PC-3 (cell line): ENCODE measurements at regions not wholly inside any gene's neighbourhood (a gene's known extent, or its start where the extent isn't known, plus 50 kb on each side); places are given as distances from the start of the nearest gene placed in this dataset.

ENCODE experiments used
- ATAC-seq: fragments of 200-7000 bp; cut with Tn5 transposase; 2 replicates; pipeline ENCODE4 v1.9.1; 2020; ENCODE audit warnings: mild to moderate bottlenecking, moderate library complexity
- BruUV-seq: library from RNA; stranded (reverse); fragments of 400-500 nt; replicated peaks from 2 replicates; lab custom pipeline; 2021; lab: Mats Ljungman, UMichigan
- CTCF ChIA-PET: fragments of 300-600 bp; sonication (Branson Sonifier 250); formaldehyde crosslinking; loops from one replicate; lab custom pipeline; 2022; ENCODE audit warnings: antibody characterized with exemption; lab: Charles Lee
- POLR2A ChIA-PET: fragments of 300-600 bp; sonication (Branson Sonifier 250); formaldehyde crosslinking; loops from one replicate; lab custom pipeline; 2022; ENCODE audit warnings: antibody characterized with exemption; ENCODE audit not compliant: unreplicated experiment; lab: Charles Lee
- DNase-seq: peaks from one replicate; pipeline ENCODE4 v3.0.0-alpha.2; 2015
- H2AFZ ChIP-seq: fragments of 300-600 bp; sonication (generic); 2 replicates; pipeline ENCODE4 v1.6.0; 2016; ENCODE audit warnings: antibody characterized with exemption, low read length
- H3F3A ChIP-seq: fragments of 300-600 bp; sonication (generic); one replicate; pipeline ENCODE4 v1.6.0; 2017; ENCODE audit warnings: antibody characterized with exemption, low read length, control low read depth, mild to moderate bottlenecking; ENCODE audit not compliant: unreplicated experiment
- H3K27ac ChIP-seq: fragments of 300-600 bp; sonication (generic); 2 replicates; pipeline ENCODE4 v1.5.1; 2016; ENCODE audit warnings: mild to moderate bottlenecking, low read length
- H3K27me3 ChIP-seq: fragments of 300-600 bp; sonication (generic); 2 replicates; pipeline ENCODE4 v1.6.1; 2016; ENCODE audit warnings: low read length, mixed read lengths
- H3K36me3 ChIP-seq: fragments of 300-600 bp; sonication (generic); 2 replicates; pipeline ENCODE4 v1.6.1; 2016; ENCODE audit warnings: low read depth, mixed run types, low read length, mixed read lengths
- H3K4me1 ChIP-seq: fragments of 300-600 bp; sonication (generic); 2 replicates; pipeline ENCODE4 v1.5.1; 2016; ENCODE audit warnings: low read length; ENCODE audit not compliant: insufficient read depth
- H3K4me2 ChIP-seq: fragments of 300-600 bp; sonication (generic); 2 replicates; pipeline ENCODE4 v1.6.0; 2016; ENCODE audit warnings: low read length
- H3K4me3 ChIP-seq: fragments of 300-600 bp; sonication (generic); 2 replicates; pipeline ENCODE4 v1.5.1; 2016; ENCODE audit warnings: mild to moderate bottlenecking, low read length, mixed read lengths
- H3K79me2 ChIP-seq: fragments of 300-600 bp; sonication (generic); 2 replicates; pipeline ENCODE4 v1.6.1; 2017; ENCODE audit warnings: low read length, mixed read lengths
- H3K9ac ChIP-seq: fragments of 300-600 bp; sonication (generic); 2 replicates; pipeline ENCODE4 v1.6.0; 2016; ENCODE audit warnings: mild to moderate bottlenecking, low read length
- H3K9me2 ChIP-seq: fragments of 300-600 bp; sonication (generic); replicated peaks from 2 replicates; pipeline ENCODE4 v1.6.1; 2016; ENCODE audit warnings: mixed run types, low read length, mixed read lengths
- H3K9me3 ChIP-seq: fragments of 300-600 bp; sonication (generic); 2 replicates; pipeline ENCODE4 v1.6.1; 2016; ENCODE audit warnings: low read length, mixed read lengths
- H4K20me1 ChIP-seq: fragments of 300-600 bp; sonication (generic); 2 replicates; pipeline ENCODE4 v1.6.1; 2016; ENCODE audit warnings: low read length, mixed read lengths
- EZH2 ChIP-seq: fragments of 300-600 bp; sonication (generic); IDR thresholded peaks from one replicate; pipeline ENCODE4 v1.6.1; 2017; ENCODE audit warnings: antibody characterized with exemption, mild to moderate bottlenecking, low read length; ENCODE audit not compliant: unreplicated experiment
- EZH2phosphoT487 ChIP-seq: fragments of 300-600 bp; sonication (generic); IDR thresholded peaks from 2 replicates; pipeline ENCODE4 v1.6.1; 2018; ENCODE audit warnings: mild to moderate bottlenecking, antibody characterized with exemption, low read length, borderline replicate concordance
- intact Hi-C: fragments of 100-400 bp; cut with micrococcal nuclease; formaldehyde crosslinking; loops from 2 replicates; pipeline ENCODE4 v1.9.0; 2023
- TF ChIP-seq, protein P1 (sequence below): fragments of 300-600 bp; sonication (generic); conservative IDR thresholded peaks from 2 replicates; pipeline ENCODE4 v1.5.1; 2017; ENCODE audit warnings: antibody characterized with exemption, low read depth, mild to moderate bottlenecking, low read length

DNA sequence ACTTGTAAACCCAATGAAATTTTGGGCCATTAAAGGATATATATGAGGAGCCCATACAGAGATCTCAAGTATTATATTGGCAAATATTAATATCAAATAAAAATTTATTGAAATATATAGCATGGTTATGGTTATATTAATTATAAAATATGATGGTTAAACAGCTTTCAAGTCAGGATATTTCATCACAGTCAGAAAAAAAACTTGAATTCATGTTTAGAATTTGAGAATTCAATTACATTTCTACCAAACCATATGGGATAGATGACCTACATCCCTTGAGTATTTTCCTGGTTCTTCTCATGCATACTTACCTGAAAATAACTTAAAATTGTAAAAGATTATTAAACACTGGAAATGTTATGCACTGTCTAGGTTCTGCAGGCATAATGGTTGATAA is 956.1 kb upstream of the EDIL3 start:
- no peak overlapping the region for H2AFZ ChIP-seq
- H3K4me1 ChIP-seq = no peaks in the 10 kb centered on the region
- H3K36me3 ChIP-seq = no peaks in the 10 kb centered on the region
- no peak for DNase-seq
- no peaks in the 10 kb centered on the region for H4K20me1 ChIP-seq
- intact Hi-C loops = no loop called here
- no peaks in the 10 kb centered on the region for H3K9me2 ChIP-seq
- POLR2A ChIA-PET = no interaction called here
- no TSS peak for BruUV-seq
- no peak overlapping the region for H3K4me2 ChIP-seq
- H3K4me3 ChIP-seq = no peak overlapping the region
- no peaks in the 10 kb centered on the region for H3F3A ChIP-seq
- no peak for ATAC-seq
- no peak overlapping the region for H3K9ac ChIP-seq
- H3K9me3 ChIP-seq = no peaks in the 10 kb centered on the region
- H3K27me3 ChIP-seq = peaks cover 33% of the 10 kb centered on the region; the same call in 1 of the 2 replicates
- CTCF ChIA-PET = no interaction called here
- no peaks in the 10 kb centered on the region for H3K79me2 ChIP-seq
- no peak overlapping the region for H3K27ac ChIP-seq
- TF ChIP-seq EZH2 (no peak), EZH2phosphoT487 (no peak)
- TF ChIP-seq, protein P1, sequence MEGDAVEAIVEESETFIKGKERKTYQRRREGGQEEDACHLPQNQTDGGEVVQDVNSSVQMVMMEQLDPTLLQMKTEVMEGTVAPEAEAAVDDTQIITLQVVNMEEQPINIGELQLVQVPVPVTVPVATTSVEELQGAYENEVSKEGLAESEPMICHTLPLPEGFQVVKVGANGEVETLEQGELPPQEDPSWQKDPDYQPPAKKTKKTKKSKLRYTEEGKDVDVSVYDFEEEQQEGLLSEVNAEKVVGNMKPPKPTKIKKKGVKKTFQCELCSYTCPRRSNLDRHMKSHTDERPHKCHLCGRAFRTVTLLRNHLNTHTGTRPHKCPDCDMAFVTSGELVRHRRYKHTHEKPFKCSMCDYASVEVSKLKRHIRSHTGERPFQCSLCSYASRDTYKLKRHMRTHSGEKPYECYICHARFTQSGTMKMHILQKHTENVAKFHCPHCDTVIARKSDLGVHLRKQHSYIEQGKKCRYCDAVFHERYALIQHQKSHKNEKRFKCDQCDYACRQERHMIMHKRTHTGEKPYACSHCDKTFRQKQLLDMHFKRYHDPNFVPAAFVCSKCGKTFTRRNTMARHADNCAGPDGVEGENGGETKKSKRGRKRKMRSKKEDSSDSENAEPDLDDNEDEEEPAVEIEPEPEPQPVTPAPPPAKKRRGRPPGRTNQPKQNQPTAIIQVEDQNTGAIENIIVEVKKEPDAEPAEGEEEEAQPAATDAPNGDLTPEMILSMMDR = no peak

- no peaks in the 10 kb centered on the region for H3K27me3 ChIP-seq
- no peaks in the 10 kb centered on the region for H3F3A ChIP-seq
- no peaks in the 10 kb centered on the region for H3K36me3 ChIP-seq
- no peak overlapping the region for H3K4me3 ChIP-seq
- ATAC-seq = no peak
- H3K4me2 ChIP-seq = no peak overlapping the region
- H3K9me3 ChIP-seq = no peaks in the 10 kb centered on the region
- H3K27ac ChIP-seq = no peak overlapping the region
- H3K9me2 ChIP-seq = no peaks in the 10 kb centered on the region
- no peaks in the 10 kb centered on the region for H3K79me2 ChIP-seq
- ChIA-PET CTCF (no interaction called here), POLR2A (no interaction called here)
- H3K4me1 ChIP-seq = no peaks in the 10 kb centered on the region
- TF ChIP-seq EZH2phosphoT487 (no peak), EZH2 (no peak)
- TF ChIP-seq, protein P1 = no peak
- BruUV-seq = no TSS peak
- H4K20me1 ChIP-seq = no peaks in the 10 kb centered on the region
- no peak overlapping the region for H2AFZ ChIP-seq
- DNase-seq = no peak
- intact Hi-C loops = no loop called here
- H3K9ac ChIP-seq = no peak overlapping the region
Observed at GRCh38 chr5:85345818-85346217, 961.1 kb upstream of the EDIL3 start.

DNA sequence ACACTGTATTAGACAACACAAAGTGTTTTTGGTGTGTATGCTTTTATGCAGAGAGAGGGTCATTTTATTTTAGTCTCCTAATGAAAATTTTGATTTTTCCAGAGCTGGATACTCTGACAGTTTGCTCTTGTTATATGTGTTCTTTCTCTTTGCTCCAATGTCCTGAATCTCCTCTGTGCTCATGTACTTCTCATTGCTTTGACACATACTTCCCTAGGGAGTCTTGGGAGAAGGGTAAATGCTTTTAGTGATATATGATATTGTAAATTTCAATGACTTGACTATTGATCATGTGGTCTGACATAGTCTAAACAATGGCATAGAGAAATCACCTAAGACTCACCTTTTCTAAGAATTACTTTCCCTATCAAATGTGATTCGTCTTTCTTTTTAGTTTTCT is 972.6 kb upstream of the EDIL3 start:
- Histone ChIP-seq H3K4me3 (no peak overlapping the region), H3K9me3 (no peaks in the 10 kb centered on the region), H3K27me3 (peaks cover 28% of the 10 kb centered on the region), H3K4me2 (no peak overlapping the region), H3K9ac (no peak overlapping the region), H2AFZ (no peak overlapping the region), H3K79me2 (no peaks in the 10 kb centered on the region), H3K9me2 (no peaks in the 10 kb centered on the region), H3K4me1 (no peaks in the 10 kb centered on the region), H4K20me1 (no peaks in the 10 kb centered on the region), H3K27ac (no peak overlapping the region), H3K36me3 (no peaks in the 10 kb centered on the region), H3F3A (no peaks in the 10 kb centered on the region)
- intact Hi-C loops = no loop called here
- DNase-seq (no peak), ATAC-seq (no peak)
- CTCF ChIA-PET = no interaction called here
- TF ChIP-seq EZH2 (no peak), EZH2phosphoT487 (no peak)
- TF ChIP-seq, protein P1 = no peak
- POLR2A ChIA-PET = no interaction called here
- no TSS peak for BruUV-seq
